ENCODE measurements at regions not wholly inside any gene's neighbourhood (a gene's known extent, or its start where the extent isn't known, plus 50 kb on each side); places are given as distances from the start of the nearest gene placed in this dataset.

DNA sequence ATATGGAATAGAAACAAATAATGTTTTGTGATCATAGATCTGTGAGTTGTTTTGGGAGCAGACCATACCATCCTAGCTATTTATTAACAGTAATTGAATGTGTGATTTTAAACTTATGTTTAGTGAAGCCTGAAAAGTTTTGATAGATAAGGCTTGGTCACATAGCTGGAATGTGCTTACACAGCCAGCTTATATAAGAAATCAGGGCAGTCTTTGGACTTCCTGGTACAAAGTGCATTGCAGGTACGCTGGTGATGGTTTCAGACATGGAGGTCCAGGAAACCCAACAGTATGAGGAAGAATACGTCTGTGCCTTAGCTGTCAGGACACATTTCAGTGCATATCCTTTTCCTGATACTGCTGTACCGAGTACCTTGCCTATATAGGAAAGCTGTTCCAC, 2316.2 kb upstream of the PCDH20 start:
- TF ChIP-seq CTCF (IDR thresholded peaks at IDR 0.05; ENCODE audit: low read depth, low read length, poor library complexity, severe bottlenecking) (no peak), EZH2phosphoT487 (IDR thresholded peaks at IDR 0.05; ENCODE audit: borderline replicate concordance, low read length) (no peak)
